ENCODE measurements at regions not wholly inside any gene's neighbourhood (a gene's known extent, or its start where the extent isn't known, plus 50 kb on each side); places are given as distances from the start of the nearest gene placed in this dataset.

- Histone ChIP-seq H3K4me2 (no peak overlapping the region), H3K36me3 (no peaks in the 10 kb centered on the region), H3F3A (ENCODE audit: low read depth) (peaks cover 16% of the 10 kb centered on the region), H2AFZ (replicated peaks) (no peak overlapping the region), H3K79me2 (ENCODE audit: low read depth) (no peaks in the 10 kb centered on the region), H3K27ac (no peak overlapping the region), H4K20me1 (ENCODE audit: low read depth) (peaks cover 14% of the 10 kb centered on the region), H3K9me3 (ENCODE audit: low read depth) (no peaks in the 10 kb centered on the region), H3K4me1 (peaks cover 14% of the 10 kb centered on the region), H3K4me3 (no peak overlapping the region), H3K9ac (no peak overlapping the region), H3K27me3 (peaks cover 97% of the 10 kb centered on the region)
- Mint-ChIP-seq H3K4me1 (peaks cover 14% of the 10 kb centered on the region), H3K36me3 (peaks cover 2% of the 10 kb centered on the region), H3K27ac (no peak overlapping the region), H3K9me3 (peaks cover 15% of the 10 kb centered on the region), H3K27me3 (ENCODE audit: insufficient read depth, low read depth) (peaks cover 11% of the 10 kb centered on the region), H3K4me3 (no peak overlapping the region)
- TF ChIP-seq CTCF (IDR thresholded peaks at IDR 0.05) = no peak
- no peak for TF ChIP-seq EZH2 (IDR thresholded peaks at IDR 0.05)
- no peak for TF ChIP-seq EZH2phosphoT487 (IDR thresholded peaks at IDR 0.05)
- no peak for DNase-seq (ENCODE audit: low spot score)
Measured at GRCh38 chr14:87171141-87171540, 821.8 kb downstream of the GALC start.

GRCh38 chr14:87170179-87170578, 822.8 kb downstream of the GALC start:
- H3K4me3 ChIP-seq = no peak overlapping the region
- no peaks in the 10 kb centered on the region for H3K36me3 ChIP-seq
- peaks cover 2% of the 10 kb centered on the region for H3K36me3 Mint-ChIP-seq
- peaks cover 14% of the 10 kb centered on the region for H4K20me1 ChIP-seq (ENCODE audit: low read depth)
- peaks cover 14% of the 10 kb centered on the region for H3K4me1 Mint-ChIP-seq
- TF ChIP-seq EZH2phosphoT487 (IDR thresholded peaks at IDR 0.05) = peak; percentile 97
- no peak for TF ChIP-seq CTCF (IDR thresholded peaks at IDR 0.05)
- peaks cover 16% of the 10 kb centered on the region for H3F3A ChIP-seq (ENCODE audit: low read depth)
- H3K9me3 Mint-ChIP-seq = peaks cover 15% of the 10 kb centered on the region
- peaks cover 14% of the 10 kb centered on the region for H3K4me1 ChIP-seq
- peak overlapping the region; percentile 62 for H3K4me2 ChIP-seq
- H3K9ac ChIP-seq = no peak overlapping the region
- peak; percentile 78 for DNase-seq (ENCODE audit: low spot score)
- no peak overlapping the region for H2AFZ ChIP-seq (replicated peaks)
- H3K4me3 Mint-ChIP-seq = no peak overlapping the region
- H3K27ac Mint-ChIP-seq = no peak overlapping the region
- H3K27me3 ChIP-seq = peaks cover 97% of the 10 kb centered on the region
- H3K9me3 ChIP-seq (ENCODE audit: low read depth) = no peaks in the 10 kb centered on the region
- H3K79me2 ChIP-seq (ENCODE audit: low read depth) = no peaks in the 10 kb centered on the region
- H3K27ac ChIP-seq = peak overlapping the region; percentile 43
- H3K27me3 Mint-ChIP-seq (ENCODE audit: insufficient read depth, low read depth) = peaks cover 11% of the 10 kb centered on the region

- Mint-ChIP-seq H3K9me3 (peaks cover 15% of the 10 kb centered on the region), H3K27me3 (ENCODE audit: insufficient read depth, low read depth) (peaks cover 11% of the 10 kb centered on the region), H3K4me1 (peaks cover 14% of the 10 kb centered on the region), H3K27ac (no peak overlapping the region), H3K4me3 (no peak overlapping the region), H3K36me3 (peaks cover 2% of the 10 kb centered on the region)
- H3K36me3 ChIP-seq = no peaks in the 10 kb centered on the region
- DNase-seq (ENCODE audit: low spot score) = no peak
- TF ChIP-seq CTCF (IDR thresholded peaks at IDR 0.05) = no peak
- peak; percentile 11 for TF ChIP-seq EZH2 (IDR thresholded peaks at IDR 0.05)
- H2AFZ ChIP-seq (replicated peaks) = no peak overlapping the region
- H3F3A ChIP-seq (ENCODE audit: low read depth) = peaks cover 16% of the 10 kb centered on the region
- H3K9ac ChIP-seq = no peak overlapping the region
- no peak overlapping the region for H3K4me3 ChIP-seq
- peaks cover 99% of the 10 kb centered on the region for H3K27me3 ChIP-seq
- peaks cover 14% of the 10 kb centered on the region for H3K4me1 ChIP-seq
- H3K27ac ChIP-seq = no peak overlapping the region
- peaks cover 14% of the 10 kb centered on the region for H4K20me1 ChIP-seq (ENCODE audit: low read depth)
- H3K79me2 ChIP-seq (ENCODE audit: low read depth) = no peaks in the 10 kb centered on the region
- H3K9me3 ChIP-seq (ENCODE audit: low read depth) = no peaks in the 10 kb centered on the region
- H3K4me2 ChIP-seq = no peak overlapping the region
Measured at GRCh38 chr14:87169362-87169761, 823.6 kb downstream of the GALC start.

Data from neural progenitor cell (in vitro differentiated cells).